Cardiac muscle cell (in vitro differentiated cells and primary cell): ENCODE measurements at regions not wholly inside any gene's neighbourhood (a gene's known extent, or its start where the extent isn't known, plus 50 kb on each side); places are given as distances from the start of the nearest gene placed in this dataset.

Experiments used
- DNase-seq, 2 donors: peaks; one replicate each; pipeline versions ENCODE4 v3.0.0 to v3.0.0-alpha.2; 2010 to 2017; ENCODE audit warnings: low read depth in 1 of 2, low spot score in 1 of 2
- H3K27ac ChIP-seq: fragments of 200-600 bp; sonication (generic); 2 replicates; pipeline ENCODE4 v1.5.1; 2016
- H3K27me3 ChIP-seq: fragments of 200-600 bp; sonication (generic); 2 replicates; pipeline ENCODE4 v1.6.0; 2016; ENCODE audit warnings: control low read depth
- H3K36me3 ChIP-seq: fragments of 200-600 bp; sonication (generic); 2 replicates; pipeline ENCODE4 v1.5.1; 2016; ENCODE audit warnings: control low read depth
- H3K4me1 ChIP-seq: fragments of 200-600 bp; sonication (generic); 2 replicates; pipeline ENCODE4 v1.8.1; 2017; ENCODE audit warnings: low read depth, mild to moderate bottlenecking, mixed run types
- H3K4me3 ChIP-seq: fragments of 200-600 bp; sonication (generic); 2 replicates; pipeline ENCODE4 v1.5.1; 2016; ENCODE audit warnings: mild to moderate bottlenecking
- H3K9me3 ChIP-seq: fragments of 200-600 bp; sonication (generic); 2 replicates; pipeline ENCODE4 v1.5.1; 2017; ENCODE audit warnings: low read depth, mild to moderate bottlenecking, control low read depth
- TF ChIP-seq, protein P1 (sequence below): IDR thresholded peaks from 2 replicates; pipeline ENCODE4 v1.5.1; 2012; ENCODE audit warnings: low read depth, mild to moderate bottlenecking, low read length

DNA sequence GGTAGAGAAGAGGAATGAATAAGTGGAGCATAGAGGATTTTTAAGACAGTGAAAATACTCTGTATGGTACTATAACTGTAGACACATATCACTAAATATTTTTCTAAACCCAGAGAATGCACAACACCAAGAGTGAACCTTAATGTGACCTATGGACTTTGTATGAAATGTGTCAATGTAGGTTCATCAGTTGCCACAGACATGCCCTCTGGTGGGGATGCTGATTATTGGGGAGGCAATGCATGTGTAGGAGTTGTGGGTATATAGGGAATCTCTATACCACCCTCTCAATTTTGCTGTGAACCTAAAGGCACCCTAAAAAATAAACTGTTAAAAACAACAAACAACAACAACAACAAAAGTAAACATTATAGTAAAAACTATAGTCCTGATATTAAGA, 293.7 kb downstream of the RNF144B start:
- H3K36me3 ChIP-seq: no peaks in the 10 kb centered on the region
- no peaks in the 10 kb centered on the region for H3K27me3 ChIP-seq
- TF ChIP-seq, protein P1, sequence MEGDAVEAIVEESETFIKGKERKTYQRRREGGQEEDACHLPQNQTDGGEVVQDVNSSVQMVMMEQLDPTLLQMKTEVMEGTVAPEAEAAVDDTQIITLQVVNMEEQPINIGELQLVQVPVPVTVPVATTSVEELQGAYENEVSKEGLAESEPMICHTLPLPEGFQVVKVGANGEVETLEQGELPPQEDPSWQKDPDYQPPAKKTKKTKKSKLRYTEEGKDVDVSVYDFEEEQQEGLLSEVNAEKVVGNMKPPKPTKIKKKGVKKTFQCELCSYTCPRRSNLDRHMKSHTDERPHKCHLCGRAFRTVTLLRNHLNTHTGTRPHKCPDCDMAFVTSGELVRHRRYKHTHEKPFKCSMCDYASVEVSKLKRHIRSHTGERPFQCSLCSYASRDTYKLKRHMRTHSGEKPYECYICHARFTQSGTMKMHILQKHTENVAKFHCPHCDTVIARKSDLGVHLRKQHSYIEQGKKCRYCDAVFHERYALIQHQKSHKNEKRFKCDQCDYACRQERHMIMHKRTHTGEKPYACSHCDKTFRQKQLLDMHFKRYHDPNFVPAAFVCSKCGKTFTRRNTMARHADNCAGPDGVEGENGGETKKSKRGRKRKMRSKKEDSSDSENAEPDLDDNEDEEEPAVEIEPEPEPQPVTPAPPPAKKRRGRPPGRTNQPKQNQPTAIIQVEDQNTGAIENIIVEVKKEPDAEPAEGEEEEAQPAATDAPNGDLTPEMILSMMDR: no peak
- no peak for DNase-seq
- no peak overlapping the region for H3K4me3 ChIP-seq
- H3K4me1 ChIP-seq: no peaks in the 10 kb centered on the region
- no peak overlapping the region for H3K27ac ChIP-seq
- H3K9me3 ChIP-seq: no peaks in the 10 kb centered on the region

DNA sequence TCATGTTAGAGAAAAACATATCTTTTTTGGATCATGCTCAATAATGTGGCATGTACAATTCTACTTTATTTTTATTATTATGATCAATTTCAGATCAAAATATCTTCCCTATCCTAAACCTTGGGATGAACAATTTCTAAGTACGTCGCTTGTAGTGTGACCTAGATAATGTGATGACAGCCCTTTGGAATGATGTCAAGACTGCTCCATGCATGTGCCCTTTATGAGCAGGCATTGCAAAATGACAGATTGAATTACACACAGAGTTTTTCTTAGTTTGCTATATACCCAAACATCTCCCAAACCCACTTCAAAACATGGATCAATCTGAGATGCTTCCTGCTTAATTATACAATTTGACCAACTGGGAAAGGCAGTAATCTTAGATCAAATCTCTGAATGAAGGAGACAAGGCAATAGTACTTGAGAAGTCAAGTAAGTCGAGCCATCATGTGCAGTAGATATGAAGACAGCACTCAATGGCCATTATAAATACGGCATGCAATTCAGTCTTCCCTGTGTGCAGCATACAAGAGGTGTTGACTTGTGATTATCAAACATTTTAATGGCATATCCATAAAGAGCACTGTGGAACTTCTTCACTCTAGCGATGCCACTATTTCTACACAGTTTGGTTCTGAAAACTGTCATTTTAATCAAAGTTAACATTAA, 294.8 kb downstream of the RNF144B start:
- no peaks in the 10 kb centered on the region for H3K27me3 ChIP-seq
- no peaks in the 10 kb centered on the region for H3K4me1 ChIP-seq
- no peaks in the 10 kb centered on the region for H3K36me3 ChIP-seq
- TF ChIP-seq, protein P1: no peak
- DNase-seq: no peak
- no peak overlapping the region for H3K4me3 ChIP-seq
- H3K9me3 ChIP-seq: no peaks in the 10 kb centered on the region
- no peak overlapping the region for H3K27ac ChIP-seq

DNA sequence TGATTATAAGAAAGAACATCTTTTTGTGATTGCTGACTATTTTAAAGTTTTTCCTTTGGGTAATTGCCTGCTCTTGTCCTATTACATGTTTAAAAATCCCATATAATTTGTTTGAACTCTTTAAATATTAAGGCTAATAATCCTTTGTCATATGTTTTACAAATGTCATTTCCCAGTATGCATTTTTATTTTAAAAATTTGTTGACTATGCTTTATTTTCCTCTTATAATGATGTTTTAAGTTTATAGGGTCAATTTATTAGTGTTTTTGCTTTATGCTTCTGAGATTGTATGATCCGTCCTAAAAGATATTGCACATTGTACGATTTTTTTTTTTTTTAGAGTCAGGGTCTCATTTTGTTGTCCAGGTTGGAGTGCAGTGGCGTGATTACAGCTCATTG, 297.2 kb downstream of the RNF144B start:
- no peaks in the 10 kb centered on the region for H3K9me3 ChIP-seq
- H3K27ac ChIP-seq: no peak overlapping the region
- TF ChIP-seq, protein P1: no peak
- no peaks in the 10 kb centered on the region for H3K4me1 ChIP-seq
- H3K4me3 ChIP-seq: no peak overlapping the region
- no peak for DNase-seq
- no peaks in the 10 kb centered on the region for H3K27me3 ChIP-seq
- no peaks in the 10 kb centered on the region for H3K36me3 ChIP-seq

DNA sequence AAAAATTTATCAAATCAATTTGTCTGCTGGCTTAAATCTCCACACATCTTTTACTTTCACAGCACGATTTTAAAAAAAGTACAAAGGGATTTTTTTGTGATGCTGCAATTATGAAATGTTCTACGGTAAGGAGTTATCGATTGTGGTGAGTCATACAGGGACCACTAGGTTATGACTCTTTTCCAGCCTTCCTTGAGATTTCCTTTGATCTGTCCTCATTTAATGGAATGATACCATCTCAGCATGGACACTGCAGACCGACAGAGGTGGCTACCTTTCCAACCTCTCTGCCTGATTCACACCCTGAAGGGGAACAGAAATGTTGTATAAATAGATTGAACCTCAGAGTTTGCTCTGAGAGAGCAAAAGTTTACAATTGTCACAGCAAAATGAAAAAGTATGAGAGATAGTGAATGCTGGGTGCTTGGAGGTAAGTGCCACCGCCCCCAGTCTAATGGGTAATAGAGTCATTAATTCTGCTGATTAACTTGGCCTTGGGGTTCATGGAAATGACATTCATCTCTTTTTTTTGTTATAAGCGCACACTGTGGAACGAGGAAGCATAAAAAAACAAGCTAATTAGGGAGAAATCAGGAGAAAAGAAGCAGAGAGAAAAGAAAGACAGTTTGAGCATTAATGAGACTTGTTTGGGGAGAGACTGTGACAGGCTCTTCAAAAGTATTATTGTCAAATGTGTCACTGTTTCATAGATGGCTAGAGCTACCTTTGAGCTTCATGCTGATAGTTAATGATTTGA, 306.0 kb downstream of the RNF144B start:
- TF ChIP-seq, protein P1: no peak
- Histone ChIP-seq H3K27me3 (no peaks in the 10 kb centered on the region), H3K9me3 (no peaks in the 10 kb centered on the region), H3K4me1 (no peaks in the 10 kb centered on the region), H3K4me3 (no peak overlapping the region), H3K27ac (no peak overlapping the region), H3K36me3 (no peaks in the 10 kb centered on the region)
- DNase-seq: no peak

DNA sequence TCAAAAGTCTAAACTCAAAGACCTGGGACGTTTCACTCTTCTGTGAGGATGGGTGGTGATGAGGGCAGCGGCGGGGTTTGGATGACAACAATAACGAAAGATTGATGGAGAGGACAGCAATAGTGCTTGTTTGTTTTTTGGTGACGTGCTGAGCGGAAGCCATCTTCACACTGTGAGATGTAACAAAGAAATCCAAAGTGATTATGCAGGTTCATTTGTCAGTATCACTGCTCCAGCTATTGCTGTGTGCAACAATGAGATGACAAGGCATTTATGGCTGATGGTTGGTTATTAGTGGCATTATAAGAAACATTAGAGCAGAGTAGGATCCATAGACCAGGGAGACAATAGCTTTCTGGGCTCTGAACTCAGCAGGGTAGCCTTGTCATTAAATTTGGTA, 306.7 kb downstream of the RNF144B start:
- no peak for DNase-seq
- no peaks in the 10 kb centered on the region for H3K36me3 ChIP-seq
- no peak overlapping the region for H3K4me3 ChIP-seq
- H3K4me1 ChIP-seq: no peaks in the 10 kb centered on the region
- TF ChIP-seq, protein P1: no peak
- H3K27ac ChIP-seq: no peak overlapping the region
- H3K27me3 ChIP-seq: no peaks in the 10 kb centered on the region
- H3K9me3 ChIP-seq: no peaks in the 10 kb centered on the region
